GM18861 (cell line): ENCODE measurements at regions not wholly inside any gene's neighbourhood (a gene's known extent, or its start where the extent isn't known, plus 50 kb on each side); places are given as distances from the start of the nearest gene placed in this dataset.

Source experiments
- ATAC-seq: cut with Tn5 transposase; IDR thresholded peaks from one replicate; pipeline ENCODE4 v1.9.1; 2021; ENCODE audit not compliant: unreplicated experiment

DNA sequence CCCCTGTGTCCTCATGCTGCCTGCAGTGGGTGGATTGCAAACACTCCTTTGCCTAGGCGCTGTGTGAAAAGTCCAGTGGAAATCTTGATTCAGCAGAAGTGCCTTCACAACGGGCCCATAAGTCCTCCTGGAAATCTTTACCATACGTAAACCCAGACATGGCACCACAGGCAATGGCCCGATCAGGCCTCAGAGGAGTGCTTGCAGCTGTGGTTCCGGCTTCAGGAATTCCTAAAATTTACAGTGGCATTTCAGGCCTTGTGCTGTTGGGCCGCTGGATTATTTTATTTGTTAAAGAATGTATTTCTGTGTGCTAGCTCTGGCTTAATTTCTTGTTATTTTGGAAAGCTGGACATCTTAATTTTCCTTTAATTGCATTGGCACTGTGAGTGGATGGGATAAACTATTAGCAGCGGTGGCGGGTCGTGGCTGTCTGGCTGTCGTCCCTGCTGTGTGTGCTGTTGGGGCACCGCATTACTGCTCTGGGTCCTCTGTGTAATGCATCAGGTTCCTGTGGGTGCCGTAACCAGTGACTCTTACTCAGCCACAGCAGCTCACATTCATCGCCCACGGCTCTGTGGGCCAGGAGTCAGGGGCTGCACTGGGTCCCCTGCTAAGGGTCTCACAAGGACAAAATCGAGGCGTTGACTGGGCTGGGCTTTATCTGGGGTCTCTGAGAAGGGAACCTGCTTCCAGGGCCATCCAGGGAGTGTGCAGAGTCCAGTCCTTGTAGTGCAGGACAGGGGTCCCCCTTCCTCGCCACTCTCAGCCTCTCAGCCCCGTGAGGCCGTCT is 73.1 kb downstream of the RTP5 start:
- ATAC-seq, result no peak

DNA sequence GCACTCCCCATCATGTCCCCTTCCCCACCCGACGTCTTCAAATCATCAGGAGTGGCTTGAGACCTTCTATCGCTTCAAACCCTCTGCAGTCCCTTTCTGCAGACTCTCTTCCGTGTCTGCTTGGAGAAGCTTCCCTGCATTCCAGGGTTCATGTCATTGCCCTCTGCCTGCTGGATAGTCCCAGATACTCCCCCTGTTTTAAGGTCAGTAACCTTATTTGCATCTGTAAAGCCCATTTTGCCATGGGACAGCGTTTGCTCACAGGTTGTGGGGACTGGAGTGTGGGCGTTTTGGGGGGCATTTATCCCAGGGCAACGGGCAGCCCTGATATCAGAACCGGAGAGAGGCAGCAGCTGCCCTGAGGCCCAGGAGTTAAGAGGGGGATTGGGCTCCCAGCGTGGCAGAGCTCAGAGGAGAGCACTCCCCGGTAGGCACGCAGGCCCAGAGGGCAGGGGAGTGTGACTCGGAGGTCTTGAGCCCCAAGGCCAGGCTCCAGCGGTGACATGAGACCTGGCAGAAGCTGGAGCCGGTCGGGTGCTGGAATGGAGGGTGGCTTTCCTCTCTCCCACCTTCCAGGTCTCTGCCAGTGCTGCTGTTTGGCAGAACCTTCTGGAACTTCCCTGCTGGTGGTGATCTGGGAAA is 73.8 kb downstream of the RTP5 start:
- no peak for ATAC-seq

DNA sequence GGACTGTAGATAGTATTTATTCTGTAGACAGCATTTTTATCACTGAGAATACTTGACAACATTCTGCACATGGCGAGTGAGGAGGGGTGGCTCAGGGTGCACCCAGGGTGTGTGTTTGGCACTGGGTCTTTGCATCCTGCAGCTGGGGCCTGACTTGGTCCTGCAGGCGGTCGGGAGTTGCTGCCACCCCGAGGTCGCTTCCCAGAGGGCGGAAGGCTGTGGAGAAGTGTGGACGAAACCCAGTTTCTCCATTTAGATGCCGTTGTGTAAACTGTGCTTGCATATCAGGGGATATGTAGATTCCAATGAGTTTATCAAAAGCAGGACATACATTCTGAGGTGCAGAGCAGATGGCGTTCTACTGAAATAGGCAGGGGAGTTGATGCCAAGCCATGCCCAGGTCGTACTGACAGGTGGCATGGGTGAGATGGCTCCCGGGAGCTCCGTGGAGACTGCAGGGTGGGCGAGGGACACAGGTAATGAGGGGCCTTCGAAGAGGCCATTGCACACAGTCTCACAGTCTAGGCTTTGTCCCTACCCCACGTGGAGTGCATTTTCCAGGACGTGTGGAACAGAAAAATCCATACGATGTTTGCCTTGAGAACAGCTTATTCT is 74.5 kb downstream of the RTP5 start:
- no peak for ATAC-seq

DNA sequence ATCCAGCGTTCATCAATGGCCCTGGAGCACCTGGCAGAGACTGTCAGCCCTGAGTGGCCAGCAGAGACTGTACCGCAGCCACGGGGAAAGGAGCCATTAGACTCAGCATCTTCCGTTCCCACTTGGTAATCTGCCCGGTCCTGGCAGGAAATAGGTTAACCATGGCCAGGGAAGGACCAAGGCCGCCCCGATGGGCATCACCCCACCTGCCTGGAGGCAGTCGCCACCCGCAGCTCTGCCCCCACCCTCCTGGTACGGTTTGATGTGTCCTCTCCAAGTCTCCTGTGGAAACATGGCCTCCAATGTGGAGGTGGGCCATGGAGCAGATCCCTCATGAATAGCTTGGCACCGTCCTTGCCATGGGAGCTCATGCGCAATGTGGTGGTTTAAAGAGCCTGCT is 75.3 kb downstream of the RTP5 start:
- ATAC-seq, result no peak

DNA sequence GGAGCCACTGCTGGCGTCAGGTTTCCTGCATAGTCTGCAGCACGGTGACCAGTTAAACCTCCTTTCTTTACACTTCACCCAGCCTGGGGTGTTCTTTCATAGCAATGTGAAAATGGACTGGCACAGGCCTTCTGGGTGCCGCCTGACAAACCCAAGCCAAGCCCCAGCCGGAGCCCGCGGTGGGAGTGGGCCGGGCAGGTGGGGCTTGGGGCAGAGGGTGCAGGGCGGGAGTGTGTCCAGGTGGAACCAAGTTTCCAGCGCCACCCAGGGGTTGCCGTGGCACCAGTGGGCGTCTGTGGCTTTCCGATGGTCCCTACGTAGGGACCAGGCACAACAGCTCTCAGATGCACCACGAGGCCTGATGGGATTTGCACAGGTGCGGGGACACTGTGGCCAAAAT is 75.8 kb downstream of the RTP5 start:
- ATAC-seq, result no peak

DNA sequence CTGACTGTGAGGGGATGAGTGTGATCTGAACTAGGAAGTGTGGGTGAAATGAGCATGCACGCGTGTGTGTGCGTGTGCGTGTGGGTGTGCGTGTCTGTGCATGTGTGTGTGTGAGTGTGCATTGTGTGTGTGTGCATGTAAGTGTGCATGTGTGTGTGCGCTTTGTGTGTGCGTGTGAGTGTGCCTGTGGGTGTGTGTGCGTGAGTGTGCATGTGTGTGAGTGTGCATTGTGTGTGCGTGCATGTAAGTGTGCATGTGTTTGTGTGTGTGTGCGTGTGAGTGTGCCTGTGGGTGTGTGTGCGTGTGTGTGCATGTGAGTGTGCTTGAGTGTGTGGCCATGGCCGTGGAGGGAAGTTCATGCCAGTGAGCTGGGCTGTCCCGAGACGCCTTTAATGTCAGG is 76.3 kb downstream of the RTP5 start:
- no peak for ATAC-seq

DNA sequence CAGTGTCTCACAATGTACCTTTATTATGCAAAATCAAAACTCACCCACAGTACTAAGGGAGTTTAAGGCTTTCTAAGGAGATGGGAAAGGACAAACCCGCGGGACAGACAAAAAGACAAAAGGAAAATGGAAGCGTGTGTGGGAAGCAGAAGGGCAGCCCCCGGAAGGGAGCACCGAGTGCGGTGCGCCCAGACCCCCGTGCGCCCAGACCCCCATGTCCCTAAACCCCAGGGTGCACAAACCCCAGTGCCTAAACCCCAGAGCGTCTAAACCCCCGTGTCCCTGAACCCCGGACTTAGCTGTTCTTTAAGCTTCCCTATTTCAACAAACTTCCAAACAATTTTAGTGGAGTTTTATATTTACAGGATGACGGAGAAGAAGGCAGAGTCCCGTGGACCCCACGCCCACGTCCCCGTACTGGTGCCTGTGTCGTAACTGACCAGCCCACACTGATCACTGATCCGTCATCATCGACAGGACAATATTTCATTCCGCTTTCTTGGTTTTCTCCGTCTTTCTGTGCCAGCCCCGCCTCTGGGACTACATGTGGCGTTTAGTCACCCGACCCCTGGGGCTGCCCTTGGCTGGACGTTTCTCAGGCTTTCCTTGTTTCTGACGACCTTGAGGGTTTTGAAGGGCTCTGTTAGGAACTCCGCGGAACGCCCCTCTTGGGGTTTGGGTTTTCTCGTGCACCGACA is 76.9 kb downstream of the RTP5 start:
- ATAC-seq, result no peak

DNA sequence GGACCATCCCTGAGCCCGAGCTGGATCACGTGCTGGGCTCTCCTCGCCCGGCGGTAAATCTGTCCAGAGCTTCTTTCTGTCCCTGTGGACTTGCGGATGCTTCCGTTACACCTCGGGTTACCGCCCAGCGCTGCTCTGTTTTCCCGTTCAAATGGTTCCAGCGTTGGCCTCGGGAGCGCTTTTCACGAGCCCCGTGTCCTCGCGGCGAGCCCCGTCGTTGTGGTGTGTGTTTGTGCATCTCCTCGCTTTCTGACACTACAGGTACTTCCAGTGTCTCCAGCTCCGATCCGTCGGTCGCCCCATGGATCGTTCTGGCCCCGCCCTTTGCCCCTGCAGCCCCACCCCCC is 77.4 kb downstream of the RTP5 start:
- no peak for ATAC-seq

DNA sequence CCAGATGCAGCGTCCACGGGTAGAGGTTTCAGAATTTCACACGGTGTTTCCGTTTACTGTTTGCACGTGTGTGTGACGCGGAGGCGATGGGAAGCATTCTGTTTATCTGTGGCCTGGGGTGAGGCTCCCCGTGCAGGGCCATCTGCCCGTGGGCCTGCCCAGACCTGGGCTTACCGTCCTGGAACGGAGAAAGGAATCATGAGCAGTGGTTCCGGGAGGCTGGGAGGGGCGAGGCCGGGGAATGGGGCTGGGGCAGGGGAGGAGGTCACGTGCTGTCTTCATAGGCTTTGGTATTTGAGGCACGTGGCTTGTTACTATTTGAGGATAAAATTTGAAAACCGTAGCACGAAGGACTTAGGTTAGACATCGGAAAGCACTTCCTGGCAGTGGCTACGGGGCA is 77.9 kb downstream of the RTP5 start:
- no peak for ATAC-seq

DNA sequence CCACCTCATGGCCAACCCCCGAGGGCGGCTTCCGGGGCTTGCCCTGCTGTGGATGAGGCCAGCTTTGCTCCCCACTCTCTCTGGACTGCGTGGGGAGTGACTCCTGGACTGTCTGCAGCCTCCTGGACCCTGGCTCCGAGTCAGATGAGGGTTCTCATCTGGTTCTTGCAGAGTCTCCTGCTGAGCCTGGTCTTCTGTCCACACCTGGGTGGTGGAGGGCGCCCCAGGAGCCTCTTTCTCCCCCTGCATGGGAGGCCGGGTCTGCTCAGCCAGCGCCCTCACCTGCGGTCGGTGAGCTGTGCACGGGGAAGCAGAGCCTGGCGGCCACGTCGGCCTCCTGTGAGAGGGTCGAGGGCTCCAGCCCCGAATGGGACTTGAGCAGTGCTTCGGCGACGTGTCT is 78.3 kb downstream of the RTP5 start:
- ATAC-seq, result no peak

DNA sequence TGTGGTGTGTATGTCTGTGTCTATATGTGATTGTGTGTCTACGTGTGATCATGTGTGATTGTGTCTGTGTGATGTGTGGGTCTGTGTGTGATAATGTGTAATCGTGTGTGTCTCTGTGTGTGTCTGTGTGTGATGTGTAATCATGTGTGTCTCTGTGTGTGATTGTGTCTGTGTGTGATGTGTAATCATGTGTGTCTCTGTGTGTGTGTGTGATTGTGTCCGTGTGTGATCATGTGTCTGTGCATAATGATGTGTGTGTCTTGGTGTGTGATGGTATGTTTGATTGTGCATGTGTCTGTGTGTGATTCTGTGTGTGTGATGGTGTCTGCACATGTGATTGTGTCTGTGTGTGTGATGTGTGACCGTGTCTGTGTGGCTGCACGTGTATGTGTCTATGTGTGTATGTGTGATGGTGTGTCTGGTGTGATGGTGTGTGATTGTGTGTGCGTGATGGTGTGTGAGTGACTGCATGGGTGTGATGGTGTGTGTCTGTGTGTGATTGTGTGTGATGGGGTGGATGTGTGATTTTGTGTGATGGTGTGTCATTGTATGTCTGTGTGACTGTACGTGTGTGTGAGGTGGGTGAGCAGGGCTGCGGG is 78.9 kb downstream of the RTP5 start:
- no peak for ATAC-seq

DNA sequence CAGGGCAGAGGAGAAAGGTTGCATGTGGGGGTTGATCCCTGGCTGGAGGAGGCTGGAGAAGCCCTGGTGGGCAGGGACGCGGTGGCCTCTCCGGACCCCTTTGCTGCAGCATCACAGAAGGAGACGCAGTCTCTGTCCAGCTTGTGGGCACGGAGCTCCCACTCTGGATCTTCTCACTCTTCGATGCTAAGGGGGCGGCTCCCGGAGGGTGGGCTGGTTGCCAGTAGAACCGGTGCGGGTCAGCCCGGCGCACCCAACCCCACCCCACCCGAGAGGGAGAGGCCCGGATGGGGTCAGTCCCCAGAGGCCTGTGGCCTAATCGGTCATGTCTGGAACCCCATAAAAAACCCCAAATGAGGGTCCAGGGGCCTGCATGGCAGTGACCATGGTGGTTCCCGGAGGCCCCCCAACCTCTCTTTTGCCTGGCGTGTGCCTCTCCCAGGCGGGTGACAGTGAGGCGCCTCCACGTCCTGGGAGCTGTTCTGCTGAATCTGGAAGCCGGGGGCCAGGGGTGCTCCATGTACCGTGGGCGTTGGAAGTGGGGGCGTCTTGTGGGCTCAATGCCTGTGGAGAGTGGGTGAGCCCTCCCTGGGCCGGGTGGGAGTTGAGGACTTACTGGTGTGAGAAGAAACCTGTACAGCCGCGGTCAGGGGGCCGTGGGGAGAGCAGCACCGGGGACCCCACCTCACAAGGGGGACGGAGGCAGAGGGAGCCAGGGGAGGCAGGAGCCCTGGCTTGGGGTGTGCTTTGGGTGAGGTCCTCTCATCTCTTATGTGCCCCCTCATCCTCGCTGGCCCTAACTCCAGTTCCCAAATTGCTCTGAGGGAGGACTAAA is 79.6 kb downstream of the RTP5 start:
- ATAC-seq, result no peak

DNA sequence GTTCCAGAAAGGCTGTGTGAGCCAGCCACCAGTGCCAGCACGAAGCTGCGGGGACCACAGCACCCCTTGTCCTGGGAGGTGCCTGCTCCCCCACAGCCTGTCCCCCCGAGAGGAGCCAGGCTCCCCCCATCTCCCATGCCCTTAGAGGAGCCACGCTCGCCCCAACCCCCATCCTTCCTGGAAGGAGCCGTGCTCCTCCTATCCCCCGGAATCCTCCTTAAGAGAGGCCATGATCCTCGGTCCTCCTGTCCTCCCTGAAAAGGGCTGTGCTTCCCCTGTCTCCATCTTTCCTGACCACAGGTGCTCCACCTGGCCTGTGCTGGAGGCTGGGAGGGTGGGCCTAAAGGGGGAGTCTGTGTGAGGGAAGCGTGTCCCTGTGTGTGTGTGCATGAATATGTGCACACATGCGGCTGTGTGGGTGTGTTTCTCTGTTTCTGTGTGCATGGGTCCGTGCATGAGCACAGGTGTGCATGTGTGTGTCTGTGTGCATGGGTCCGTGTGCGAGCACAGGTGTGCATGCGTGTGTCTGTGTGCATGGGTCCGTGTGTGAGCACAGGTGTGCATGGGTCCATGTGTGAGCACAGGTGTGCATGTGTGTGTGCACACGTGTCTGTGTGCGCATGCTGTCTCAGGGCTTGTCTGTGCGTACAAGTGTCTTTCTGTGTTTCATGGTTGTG is 80.3 kb downstream of the RTP5 start:
- ATAC-seq, result no peak

DNA sequence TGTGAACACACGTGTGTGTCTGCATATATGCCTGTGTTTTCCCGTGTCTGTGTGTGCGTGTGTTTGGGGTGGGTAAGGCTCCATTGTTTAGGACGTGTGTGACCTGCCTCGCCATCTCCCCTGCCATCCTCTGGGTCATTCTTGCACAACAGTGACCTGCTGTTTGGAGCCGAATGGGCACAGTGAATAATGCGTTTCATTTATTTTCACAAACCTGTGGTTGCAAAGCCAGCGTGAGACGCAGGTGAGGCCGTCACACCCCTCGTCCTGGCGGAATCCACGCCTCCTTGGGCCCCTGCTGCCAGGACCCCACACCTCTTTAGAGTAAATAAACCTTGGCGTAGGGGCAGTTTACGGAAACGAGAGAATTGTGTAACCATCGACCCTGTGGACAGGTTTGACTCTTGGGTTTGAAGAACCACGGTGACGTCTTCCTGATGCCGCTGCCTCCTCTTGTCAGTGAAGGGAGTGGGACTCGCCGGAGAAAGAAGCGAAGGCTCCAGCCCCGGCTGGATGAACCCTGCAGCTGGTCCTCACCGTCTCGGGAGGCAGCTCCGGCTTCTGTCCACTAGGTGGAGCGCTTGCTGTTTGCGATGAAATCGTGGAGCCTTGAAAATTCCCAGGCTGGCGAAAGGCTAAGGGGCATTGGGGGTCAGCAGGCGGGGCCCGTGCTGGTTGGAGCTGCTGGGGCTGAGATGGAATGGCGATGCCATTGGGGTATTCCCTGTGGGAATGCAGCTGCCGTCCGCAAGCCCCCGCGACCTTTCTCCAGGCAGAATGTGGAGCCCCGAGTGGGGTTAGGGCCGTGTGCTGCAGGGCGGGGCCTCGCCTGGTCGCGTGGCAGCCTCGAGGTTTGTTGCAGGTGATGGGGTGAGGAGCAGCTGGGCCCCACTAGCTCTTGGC is 81.1 kb downstream of the RTP5 start:
- ATAC-seq, result no peak

DNA sequence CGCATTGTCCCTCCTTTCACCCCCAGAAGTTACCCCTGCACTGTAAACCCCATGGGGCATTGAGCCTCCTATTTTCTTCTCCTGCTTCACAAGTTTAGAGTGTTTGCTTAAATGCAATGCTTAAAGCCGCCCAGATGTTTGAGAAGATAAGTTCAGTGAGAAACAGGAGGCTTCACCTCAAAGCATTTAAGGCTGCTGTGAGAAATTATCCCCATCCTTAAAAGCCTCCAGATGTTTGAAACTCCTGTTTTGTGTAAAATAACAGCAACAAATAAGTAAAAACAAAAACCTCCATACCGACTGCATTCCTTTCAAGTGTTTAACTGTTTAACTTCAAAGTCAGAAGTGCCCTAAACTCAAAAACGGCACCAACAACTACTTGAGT is 81.8 kb downstream of the RTP5 start:
- no peak for ATAC-seq

DNA sequence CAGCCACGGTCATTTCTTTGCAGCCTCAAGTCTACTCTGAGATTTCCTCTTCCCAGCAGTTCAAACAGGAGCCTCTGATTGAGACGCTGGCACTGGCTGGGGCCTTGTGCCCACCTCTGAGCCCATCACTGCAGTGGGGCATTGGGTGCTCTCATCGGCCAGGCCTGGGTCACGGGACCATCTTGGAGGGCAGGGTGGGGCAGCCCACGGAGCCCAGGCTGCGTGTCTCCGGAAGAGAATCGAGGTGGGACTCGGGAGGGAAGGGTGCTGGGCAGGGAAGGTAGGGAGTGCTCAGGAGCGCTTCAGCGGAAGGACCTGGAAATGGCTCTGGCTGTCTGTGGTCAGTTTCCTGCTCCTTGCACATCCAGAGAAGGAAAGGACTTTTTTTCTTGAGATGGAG is 82.4 kb downstream of the RTP5 start:
- ATAC-seq, result no peak

DNA sequence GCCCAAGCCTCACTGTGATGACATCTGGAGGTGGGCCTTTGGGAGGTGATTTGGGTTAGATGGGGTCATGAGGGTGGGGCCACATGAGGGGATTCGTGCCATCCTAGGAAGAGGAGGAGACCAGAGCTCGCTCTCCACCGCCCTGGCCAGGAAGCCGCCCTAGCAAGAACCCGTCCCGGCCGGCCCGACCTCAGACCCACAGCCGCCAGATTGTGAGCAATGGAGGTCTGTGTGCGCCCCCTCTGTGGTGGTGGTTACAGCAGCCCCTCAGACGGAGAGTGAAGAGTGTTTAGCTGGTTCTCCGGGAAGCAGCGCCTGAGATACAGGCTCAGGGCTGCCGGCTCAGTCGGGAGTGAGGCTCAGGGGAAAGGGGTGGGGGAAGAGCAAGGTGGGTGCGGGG is 83.3 kb downstream of the RTP5 start:
- ATAC-seq, result no peak

DNA sequence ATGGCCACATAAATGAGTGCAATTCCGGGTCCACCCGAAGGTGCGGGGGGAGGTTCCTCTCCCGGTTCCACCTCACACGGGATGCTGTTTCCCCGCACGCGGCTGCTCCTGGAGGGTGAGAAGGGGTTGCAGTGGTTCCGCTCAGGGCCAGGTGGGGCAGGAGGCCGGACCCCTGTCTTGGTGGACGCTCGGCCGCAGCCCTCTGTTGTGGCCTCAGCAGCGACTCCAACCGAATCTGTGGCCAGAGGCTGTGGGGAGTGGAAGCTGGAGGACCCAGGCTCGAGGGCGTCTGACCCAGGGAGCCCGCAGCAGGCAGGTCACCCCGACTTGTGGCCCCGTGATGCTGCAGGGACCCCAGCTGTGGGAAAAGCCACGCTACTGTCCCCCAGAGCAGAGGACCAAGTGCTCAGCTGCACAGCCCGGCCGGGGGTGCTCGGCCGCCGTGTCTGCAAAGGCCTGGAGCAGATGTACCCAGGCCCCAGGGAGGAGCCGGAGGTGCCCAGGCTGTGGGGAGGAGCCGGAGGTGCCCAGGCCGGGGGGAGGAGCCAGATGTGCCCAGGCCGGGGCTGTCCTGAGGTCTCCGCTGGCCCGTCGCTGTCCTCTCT is 83.9 kb downstream of the RTP5 start:
- ATAC-seq, result no peak
